ENCODE measurements at regions not wholly inside any gene's neighbourhood (a gene's known extent, or its start where the extent isn't known, plus 50 kb on each side); places are given as distances from the start of the nearest gene placed in this dataset.

- Histone ChIP-seq H3K27ac (no peak overlapping the region), H3K9me3 (no peaks in the 10 kb centered on the region), H3K4me1 (peaks cover 0 to 10% (median 0%) of the 10 kb centered on the region in 4 donors), H3K4me3 (no peak overlapping the region), H3K36me3 (no peaks in the 10 kb centered on the region), H3K27me3 (no peaks in the 10 kb centered on the region)
- TF ChIP-seq POLR2A (IDR thresholded peaks at IDR 0.05): no peak
- no peak for TF ChIP-seq CTCF (IDR thresholded peaks at IDR 0.05)
- DNase-seq (no peak), ATAC-seq (no peak)
- 52% methylated on average over 4 of the region's 4 CpGs for WGBS (ENCODE audit: insufficient coverage, low coverage, low lambda C conversion rate, missing lambda C conversion rate)
- intact Hi-C loops (cut with DNase I): no loop called here
Observed at GRCh38 chr3:168860028-168860427, 764.3 kb upstream of the GOLIM4 start.

GRCh38 chr3:168859574-168859973 lies 763.9 kb upstream of the GOLIM4 start:
- Histone ChIP-seq H3K4me1 (peaks cover 0 to 10% (median 0%) of the 10 kb centered on the region in 4 donors), H3K27me3 (no peaks in the 10 kb centered on the region), H3K9me3 (no peaks in the 10 kb centered on the region), H3K36me3 (no peaks in the 10 kb centered on the region), H3K27ac (no peak overlapping the region), H3K4me3 (no peak overlapping the region)
- intact Hi-C loops (cut with DNase I): no loop called here
- no peak for ATAC-seq
- DNase-seq: no peak
- 59% methylated on average over 2 of the region's 2 CpGs for WGBS (ENCODE audit: insufficient coverage, low coverage, low lambda C conversion rate, missing lambda C conversion rate)
- TF ChIP-seq CTCF (IDR thresholded peaks at IDR 0.05) (no peak), POLR2A (IDR thresholded peaks at IDR 0.05) (no peak)

GRCh38 chr3:168859143-168859542 lies 763.4 kb upstream of the GOLIM4 start:
- no peaks in the 10 kb centered on the region for H3K9me3 ChIP-seq
- TF ChIP-seq POLR2A (IDR thresholded peaks at IDR 0.05) (no peak), CTCF (IDR thresholded peaks at IDR 0.05) (no peak)
- H3K4me1 ChIP-seq: peaks cover 0 to 10% (median 0%) of the 10 kb centered on the region in 4 donors
- 34% methylated on average over 4 of the region's 4 CpGs for WGBS (ENCODE audit: insufficient coverage, low coverage, low lambda C conversion rate, missing lambda C conversion rate)
- intact Hi-C loops (cut with DNase I): no loop called here
- H3K27me3 ChIP-seq: no peaks in the 10 kb centered on the region
- H3K4me3 ChIP-seq: no peak overlapping the region
- no peak for DNase-seq
- no peak overlapping the region for H3K27ac ChIP-seq
- H3K36me3 ChIP-seq: no peaks in the 10 kb centered on the region
- ATAC-seq: peak; percentile 79 to 95 (median 94)

GRCh38 chr3:168858327-168858726 lies 762.6 kb upstream of the GOLIM4 start:
- Histone ChIP-seq H3K4me1 (peaks cover 0 to 10% (median 0%) of the 10 kb centered on the region in 4 donors), H3K27me3 (no peaks in the 10 kb centered on the region), H3K27ac (no peak overlapping the region), H3K4me3 (no peak overlapping the region), H3K36me3 (no peaks in the 10 kb centered on the region), H3K9me3 (no peaks in the 10 kb centered on the region)
- ATAC-seq (no peak), DNase-seq (no peak)
- TF ChIP-seq CTCF (IDR thresholded peaks at IDR 0.05) (no peak), POLR2A (IDR thresholded peaks at IDR 0.05) (no peak)
- WGBS (ENCODE audit: insufficient coverage, low coverage, low lambda C conversion rate, missing lambda C conversion rate): 94% methylated on average over 3 of the region's 3 CpGs
- intact Hi-C loops (cut with DNase I): no loop called here

GRCh38 chr3:168850109-168850508 lies 754.4 kb upstream of the GOLIM4 start:
- H3K27ac ChIP-seq: no peak overlapping the region
- DNase-seq: no peak
- H3K4me3 ChIP-seq: no peak overlapping the region
- intact Hi-C loops (cut with DNase I): no loop called here
- H3K27me3 ChIP-seq: no peaks in the 10 kb centered on the region
- no peaks in the 10 kb centered on the region for H3K36me3 ChIP-seq
- ATAC-seq: no peak
- H3K9me3 ChIP-seq: no peaks in the 10 kb centered on the region
- no peaks in the 10 kb centered on the region for H3K4me1 ChIP-seq
- TF ChIP-seq POLR2A (IDR thresholded peaks at IDR 0.05) (no peak), CTCF (IDR thresholded peaks at IDR 0.05) (no peak)

All from right lobe of liver (tissue), 6 donors.